GM23338 (cell line): ENCODE measurements at regions not wholly inside any gene's neighbourhood (a gene's known extent, or its start where the extent isn't known, plus 50 kb on each side); places are given as distances from the start of the nearest gene placed in this dataset.

Source experiments
- CREB1 ChIP-seq: fragments of 250-450 bp; sonication (Bioruptor Pico); IDR thresholded peaks from 2 replicates; pipeline ENCODE4 v1.5.0; 2020; ENCODE audit warnings: low read depth, mild to moderate bottlenecking, moderate library complexity
- CTCF ChIP-seq, 2 experiments: fragments of 200-600 bp in 1 of 2; sonication (generic) in 1 of 2; conservative IDR thresholded peaks; 2 replicates each; pipeline versions ENCODE4 v1.5.1 to v1.6.1; 2016 to 2017; ENCODE audit warnings: antibody characterized with exemption in 2 of 2, low read depth in 2 of 2, mild to moderate bottlenecking in 2 of 2, moderate library complexity in 1 of 2
- EZH2 ChIP-seq: fragments of 200-600 bp; sonication (generic); IDR thresholded peaks from one replicate; pipeline ENCODE4 v1.8.0; 2017; ENCODE audit warnings: antibody characterized with exemption, mild to moderate bottlenecking, low read depth; ENCODE audit not compliant: unreplicated experiment
- EZH2phosphoT487 ChIP-seq: fragments of 200-600 bp; sonication (generic); IDR thresholded peaks from one replicate; pipeline ENCODE4 v1.8.1; 2018; ENCODE audit warnings: antibody characterized with exemption; ENCODE audit not compliant: unreplicated experiment
- JUNB ChIP-seq: IDR thresholded peaks from one replicate; pipeline ENCODE4 v1.6.1; 2016; ENCODE audit warnings: antibody characterized with exemption; ENCODE audit not compliant: unreplicated experiment
- NANOG ChIP-seq: IDR thresholded peaks from 2 replicates; pipeline ENCODE4 v1.6.1; 2016; ENCODE audit warnings: antibody characterized with exemption, borderline replicate concordance
- POLR2AphosphoS5 ChIP-seq: IDR thresholded peaks from 2 replicates; pipeline ENCODE4 v1.6.1; 2016; ENCODE audit warnings: antibody characterized with exemption, low read depth
- STAT1 ChIP-seq: IDR thresholded peaks from one replicate; pipeline ENCODE4 v1.6.1; 2016; ENCODE audit warnings: antibody characterized with exemption; ENCODE audit not compliant: unreplicated experiment
- ZNF114 ChIP-seq: fragments of 250-450 bp; sonication (Bioruptor Pico); IDR thresholded peaks from 2 replicates; pipeline ENCODE4 v1.5.0; 2020; ENCODE audit warnings: mild to moderate bottlenecking, moderate library complexity
- ZNF331 ChIP-seq: fragments of 250-450 bp; sonication (Bioruptor Pico); IDR thresholded peaks from 2 replicates; pipeline ENCODE4 v1.5.0; 2020; ENCODE audit warnings: low read depth, mild to moderate bottlenecking, moderate library complexity
- TF ChIP-seq, protein P1 (sequence below): IDR thresholded peaks from one replicate; pipeline ENCODE4 v1.6.1; 2018; ENCODE audit warnings: antibody characterized with exemption; ENCODE audit not compliant: unreplicated experiment
- TF ChIP-seq, protein P2 (sequence below): IDR thresholded peaks from 2 replicates; pipeline ENCODE4 v1.6.1; 2016; ENCODE audit warnings: antibody characterized with exemption

DNA sequence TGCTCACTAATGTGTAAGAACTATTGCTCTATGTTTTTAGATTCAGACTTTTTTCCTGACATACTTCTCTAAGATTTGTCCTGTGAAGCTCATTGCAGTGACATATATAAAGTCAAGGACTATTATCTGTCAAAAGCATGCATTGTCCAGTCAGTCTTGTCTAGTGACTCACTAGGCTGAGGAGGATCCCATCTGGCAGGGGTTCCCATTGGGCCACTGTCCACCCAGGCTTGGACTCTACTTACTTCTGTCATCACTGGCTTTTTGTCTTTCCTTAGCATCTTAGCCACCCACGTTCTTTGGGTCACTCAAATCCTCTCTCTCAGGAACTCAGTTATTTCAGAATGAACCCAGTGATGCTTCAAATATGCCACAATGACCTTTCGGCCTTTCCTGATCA is 132.6 kb upstream of the NABP1 start:
- TF ChIP-seq CTCF (conservative IDR thresholded peaks at IDR 0.05; ENCODE audit: low read depth in 2 of 2) (no peak), EZH2 (no peak), JUNB (no peak), POLR2AphosphoS5 (no peak), EZH2phosphoT487 (no peak), CREB1 (CRISPR knock-in tag) (no peak), STAT1 (no peak), ZNF114 (no peak), NANOG (no peak), ZNF331 (CRISPR knock-in tag) (no peak)
- TF ChIP-seq, protein P1, sequence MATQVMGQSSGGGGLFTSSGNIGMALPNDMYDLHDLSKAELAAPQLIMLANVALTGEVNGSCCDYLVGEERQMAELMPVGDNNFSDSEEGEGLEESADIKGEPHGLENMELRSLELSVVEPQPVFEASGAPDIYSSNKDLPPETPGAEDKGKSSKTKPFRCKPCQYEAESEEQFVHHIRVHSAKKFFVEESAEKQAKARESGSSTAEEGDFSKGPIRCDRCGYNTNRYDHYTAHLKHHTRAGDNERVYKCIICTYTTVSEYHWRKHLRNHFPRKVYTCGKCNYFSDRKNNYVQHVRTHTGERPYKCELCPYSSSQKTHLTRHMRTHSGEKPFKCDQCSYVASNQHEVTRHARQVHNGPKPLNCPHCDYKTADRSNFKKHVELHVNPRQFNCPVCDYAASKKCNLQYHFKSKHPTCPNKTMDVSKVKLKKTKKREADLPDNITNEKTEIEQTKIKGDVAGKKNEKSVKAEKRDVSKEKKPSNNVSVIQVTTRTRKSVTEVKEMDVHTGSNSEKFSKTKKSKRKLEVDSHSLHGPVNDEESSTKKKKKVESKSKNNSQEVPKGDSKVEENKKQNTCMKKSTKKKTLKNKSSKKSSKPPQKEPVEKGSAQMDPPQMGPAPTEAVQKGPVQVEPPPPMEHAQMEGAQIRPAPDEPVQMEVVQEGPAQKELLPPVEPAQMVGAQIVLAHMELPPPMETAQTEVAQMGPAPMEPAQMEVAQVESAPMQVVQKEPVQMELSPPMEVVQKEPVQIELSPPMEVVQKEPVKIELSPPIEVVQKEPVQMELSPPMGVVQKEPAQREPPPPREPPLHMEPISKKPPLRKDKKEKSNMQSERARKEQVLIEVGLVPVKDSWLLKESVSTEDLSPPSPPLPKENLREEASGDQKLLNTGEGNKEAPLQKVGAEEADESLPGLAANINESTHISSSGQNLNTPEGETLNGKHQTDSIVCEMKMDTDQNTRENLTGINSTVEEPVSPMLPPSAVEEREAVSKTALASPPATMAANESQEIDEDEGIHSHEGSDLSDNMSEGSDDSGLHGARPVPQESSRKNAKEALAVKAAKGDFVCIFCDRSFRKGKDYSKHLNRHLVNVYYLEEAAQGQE, result no peak
- TF ChIP-seq, protein P2, sequence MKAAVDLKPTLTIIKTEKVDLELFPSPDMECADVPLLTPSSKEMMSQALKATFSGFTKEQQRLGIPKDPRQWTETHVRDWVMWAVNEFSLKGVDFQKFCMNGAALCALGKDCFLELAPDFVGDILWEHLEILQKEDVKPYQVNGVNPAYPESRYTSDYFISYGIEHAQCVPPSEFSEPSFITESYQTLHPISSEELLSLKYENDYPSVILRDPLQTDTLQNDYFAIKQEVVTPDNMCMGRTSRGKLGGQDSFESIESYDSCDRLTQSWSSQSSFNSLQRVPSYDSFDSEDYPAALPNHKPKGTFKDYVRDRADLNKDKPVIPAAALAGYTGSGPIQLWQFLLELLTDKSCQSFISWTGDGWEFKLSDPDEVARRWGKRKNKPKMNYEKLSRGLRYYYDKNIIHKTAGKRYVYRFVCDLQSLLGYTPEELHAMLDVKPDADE, result no peak
